CD4-positive, alpha-beta T cell treated with Interleukin-17A for 4 hours (primary cell): ENCODE measurements at regions not wholly inside any gene's neighbourhood (a gene's known extent, or its start where the extent isn't known, plus 50 kb on each side); places are given as distances from the start of the nearest gene placed in this dataset.

Experiments used
- DNase-seq: peaks from one replicate; pipeline ENCODE4 v3.0.0-alpha.2; 2020; ENCODE audit warnings: mixed read lengths

DNA sequence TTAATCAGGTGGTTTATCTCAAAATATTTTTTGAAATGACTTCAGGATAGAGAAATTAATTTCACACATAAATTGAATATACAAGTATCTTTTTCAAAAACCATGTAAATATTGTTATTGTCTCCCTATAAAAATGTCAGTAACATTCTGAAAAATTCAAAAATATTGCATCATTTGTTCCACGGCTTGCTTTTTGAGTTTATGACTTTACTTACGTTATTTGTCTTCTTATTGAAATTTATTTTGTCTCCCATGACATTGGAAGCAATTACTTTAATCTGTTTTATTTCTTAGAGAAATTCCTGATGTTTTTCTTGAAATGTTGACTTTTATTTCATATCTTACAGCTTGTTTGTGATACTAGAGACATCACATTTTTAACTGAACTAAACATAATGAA lies 56.9 kb upstream of the P2RY1 start:
- no peak for DNase-seq

GRCh38 chr3:152779653-152780052 lies 55.3 kb upstream of the P2RY1 start:
- DNase-seq, result no peak

DNA sequence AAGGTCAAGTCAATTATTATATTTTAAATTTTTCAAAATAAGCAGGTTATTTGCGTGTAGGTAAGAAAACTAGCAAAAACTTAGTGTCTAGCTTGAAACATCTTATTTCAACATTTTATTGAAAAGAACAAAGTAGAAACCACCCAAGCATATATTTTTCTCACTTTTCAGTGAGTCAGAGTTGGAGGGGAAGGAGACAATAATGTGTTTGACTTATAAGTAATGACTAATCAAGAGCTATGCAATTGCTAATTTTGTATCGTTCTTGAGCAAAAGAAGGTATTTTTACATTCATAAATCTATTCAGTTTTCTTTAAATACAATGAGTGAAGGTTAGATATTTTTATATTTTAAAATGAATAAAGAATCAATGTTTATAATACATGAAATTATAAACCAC lies 54.4 kb upstream of the P2RY1 start:
- DNase-seq, result no peak

DNA sequence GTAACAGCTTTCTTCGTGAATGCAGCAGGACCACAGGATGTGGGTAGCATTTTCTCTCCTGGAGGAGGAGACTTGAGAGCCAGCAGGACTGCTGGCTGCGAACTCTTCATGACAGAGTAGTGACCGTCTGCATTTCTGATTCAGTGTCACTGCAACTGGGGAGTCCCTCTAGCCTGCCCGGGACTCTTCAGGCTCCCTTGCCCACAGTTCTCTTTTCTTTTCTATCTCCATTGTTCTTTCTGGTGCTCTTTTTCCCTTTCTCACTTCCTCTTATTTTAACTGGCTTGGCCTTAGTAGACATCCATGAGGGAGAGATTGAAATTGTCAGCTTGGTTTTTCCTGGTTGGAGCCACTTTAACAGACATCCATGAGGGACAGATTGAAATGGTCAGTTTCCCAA lies 49.9 kb upstream of the P2RY1 start:
- DNase-seq, result no peak
